Hypothalamus (tissue), 51 donors: ENCODE measurements at regions not wholly inside any gene's neighbourhood (a gene's known extent, or its start where the extent isn't known, plus 50 kb on each side); places are given as distances from the start of the nearest gene placed in this dataset.

Source experiments
- DNase-seq, 51 donors: peaks; one replicate each; lab custom pipeline; 2025; lab: John Stamatoyannopoulos, UW

DNA sequence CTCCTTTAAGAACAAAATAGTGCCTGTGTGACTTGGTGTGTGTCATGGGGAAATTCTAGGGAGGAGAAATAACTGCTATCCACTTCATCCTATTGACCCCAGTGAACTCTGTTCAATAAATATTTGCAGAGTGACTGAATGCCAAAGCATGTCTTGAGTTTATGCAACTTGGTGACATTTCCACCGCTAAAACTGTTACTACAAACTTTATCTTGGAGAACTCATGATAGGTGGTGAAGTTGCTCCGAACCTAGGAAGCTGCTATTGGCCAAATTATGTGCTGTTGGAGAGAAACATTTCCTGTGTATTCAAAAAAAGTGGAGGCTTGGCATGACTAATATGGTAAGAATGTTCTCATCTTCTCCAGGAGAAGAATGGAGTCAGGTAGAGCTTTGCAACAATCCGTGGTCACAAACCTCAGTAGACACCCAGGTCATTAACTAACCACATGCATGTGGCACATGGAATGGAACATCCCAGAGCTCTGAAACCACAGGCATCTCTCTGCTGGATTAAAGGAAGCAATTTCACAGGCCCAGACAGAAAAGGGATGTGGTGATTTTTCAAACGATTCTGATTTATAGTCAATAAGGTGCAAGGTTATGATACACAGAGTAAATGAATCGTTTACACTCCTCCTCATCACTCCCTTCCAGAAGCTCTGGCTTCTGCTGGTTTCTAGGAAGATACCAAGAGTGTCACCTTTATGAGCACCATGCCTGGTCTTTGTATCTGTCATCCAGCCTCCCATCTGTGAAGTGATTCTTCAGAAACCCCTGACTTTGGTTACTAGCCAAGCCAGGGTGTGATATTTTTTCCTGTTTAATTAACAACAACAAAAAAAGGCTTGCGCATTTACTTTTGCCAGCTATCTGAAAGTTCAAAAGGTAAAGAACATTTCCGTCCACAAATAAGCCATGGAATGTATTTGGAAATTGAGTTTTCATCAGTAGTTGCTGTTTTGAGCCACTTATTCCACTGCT is 361.1 kb downstream of the TGFB2 start:
- no peak for DNase-seq

DNA sequence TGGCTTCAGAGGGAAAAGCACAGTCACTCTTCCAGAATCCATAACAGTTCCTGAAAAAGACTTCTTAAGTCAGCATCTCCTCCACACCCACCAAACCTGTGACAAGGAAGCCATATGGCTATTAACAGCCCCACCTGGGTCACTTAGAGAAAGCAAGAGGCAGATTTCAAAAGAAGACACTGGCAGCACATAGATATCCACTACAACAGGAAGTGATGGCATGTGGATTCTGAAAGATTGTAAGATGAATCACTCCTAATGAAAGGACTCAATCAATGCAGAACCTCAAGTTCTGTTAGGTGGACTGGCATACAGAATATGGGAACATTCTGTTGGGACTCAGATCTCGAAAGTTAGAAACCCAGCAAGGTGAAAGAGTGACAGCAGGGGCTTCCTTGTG is 365.9 kb downstream of the TGFB2 start:
- no peak for DNase-seq

- DNase-seq = no peak
Observed at GRCh38 chr1:218711884-218712674, 366.9 kb downstream of the TGFB2 start.

DNA sequence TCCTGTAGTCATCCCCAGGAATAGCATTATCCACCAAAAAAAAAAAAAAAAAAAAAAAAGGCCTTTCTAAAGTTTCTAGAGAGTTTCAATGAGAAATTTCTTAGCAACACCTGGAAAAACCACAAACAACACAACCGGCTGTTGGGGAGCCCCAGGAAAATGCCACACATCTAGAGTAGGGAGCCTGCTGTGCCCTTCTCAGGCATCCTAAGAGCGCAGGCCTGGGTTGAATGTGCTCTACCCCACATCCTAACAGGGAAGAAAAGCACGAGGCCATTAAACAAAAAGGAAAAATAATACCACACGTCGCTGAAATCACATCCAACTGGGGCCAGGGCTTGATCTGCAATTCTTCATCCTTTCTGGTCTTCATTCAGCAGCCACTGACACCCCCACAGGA is 367.5 kb downstream of the TGFB2 start:
- no peak for DNase-seq

DNA sequence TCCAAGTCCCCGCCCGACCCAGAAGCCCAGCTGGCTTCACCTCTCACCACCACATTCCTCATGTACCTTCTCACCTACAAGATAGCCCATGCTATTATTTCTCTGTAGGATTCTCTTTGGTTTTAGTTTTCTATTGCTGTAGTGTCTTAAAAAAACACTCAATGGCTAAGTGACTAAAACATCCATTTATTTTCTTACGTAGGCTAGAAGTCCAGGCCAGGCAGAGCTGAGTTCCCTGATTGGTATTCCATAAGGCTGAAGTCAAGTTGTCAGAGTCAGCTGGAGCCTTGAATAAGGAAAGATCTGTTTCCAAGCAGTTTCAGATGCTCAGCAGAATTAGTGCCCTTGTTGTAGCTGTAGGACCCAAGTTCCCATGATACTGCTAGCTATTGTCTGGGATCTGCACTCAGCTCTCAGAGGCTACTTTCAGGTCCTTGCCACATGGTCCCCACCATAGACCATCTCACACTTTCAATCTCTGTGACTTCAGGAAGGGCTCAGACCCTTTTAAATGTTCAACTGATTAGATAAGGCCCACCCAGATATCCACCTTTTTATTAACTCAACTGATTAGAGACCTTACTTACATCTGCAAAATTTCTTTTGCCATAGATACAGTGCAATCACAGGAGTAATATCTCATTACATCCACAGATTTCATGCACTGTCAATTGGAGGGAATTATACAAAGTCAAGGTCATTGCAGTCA is 371.0 kb downstream of the TGFB2 start:
- no peak for DNase-seq

DNA sequence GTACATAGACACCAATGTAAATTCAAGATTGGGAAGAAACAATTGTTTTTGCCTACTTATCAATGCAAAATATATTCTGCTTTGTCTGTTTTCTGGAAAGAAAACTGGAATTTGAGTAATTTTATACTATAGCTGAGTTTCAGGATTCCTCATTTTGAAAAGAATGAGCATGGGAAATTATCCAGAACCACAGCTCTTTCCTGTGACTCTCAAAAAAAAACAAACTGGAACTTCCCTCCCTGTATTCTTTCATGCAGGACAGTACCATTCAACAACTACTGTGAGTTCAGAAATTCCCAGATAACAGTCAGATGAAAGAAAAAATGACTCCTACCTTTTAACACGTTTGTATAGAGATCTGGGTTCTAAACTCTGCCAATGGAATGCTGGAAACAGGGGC is 372.4 kb downstream of the TGFB2 start:
- DNase-seq = no peak

DNA sequence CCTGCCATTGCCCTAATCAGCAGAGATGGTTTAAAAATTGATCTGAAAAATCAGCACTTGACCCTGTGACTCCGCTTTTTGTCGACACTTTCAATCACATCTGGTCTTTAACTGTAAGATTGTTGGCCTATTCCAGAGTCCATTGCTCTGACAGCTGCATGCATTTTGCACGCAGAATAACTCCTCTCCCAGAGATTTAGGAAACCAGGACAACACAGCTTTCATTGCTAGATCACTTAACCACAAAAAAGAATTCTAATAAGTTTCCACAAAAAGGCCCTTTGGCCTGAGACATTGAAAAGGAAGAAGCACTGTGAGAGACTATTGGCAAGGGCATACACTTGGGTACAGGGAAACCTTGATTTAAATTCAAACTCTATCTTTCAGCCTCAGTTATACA is 373.1 kb downstream of the TGFB2 start:
- DNase-seq = no peak

- no peak for DNase-seq
Observed at GRCh38 chr1:218718977-218719376, 373.8 kb downstream of the TGFB2 start.

- no peak for DNase-seq
Observed at GRCh38 chr1:218728898-218729565, 383.9 kb downstream of the TGFB2 start.

DNA sequence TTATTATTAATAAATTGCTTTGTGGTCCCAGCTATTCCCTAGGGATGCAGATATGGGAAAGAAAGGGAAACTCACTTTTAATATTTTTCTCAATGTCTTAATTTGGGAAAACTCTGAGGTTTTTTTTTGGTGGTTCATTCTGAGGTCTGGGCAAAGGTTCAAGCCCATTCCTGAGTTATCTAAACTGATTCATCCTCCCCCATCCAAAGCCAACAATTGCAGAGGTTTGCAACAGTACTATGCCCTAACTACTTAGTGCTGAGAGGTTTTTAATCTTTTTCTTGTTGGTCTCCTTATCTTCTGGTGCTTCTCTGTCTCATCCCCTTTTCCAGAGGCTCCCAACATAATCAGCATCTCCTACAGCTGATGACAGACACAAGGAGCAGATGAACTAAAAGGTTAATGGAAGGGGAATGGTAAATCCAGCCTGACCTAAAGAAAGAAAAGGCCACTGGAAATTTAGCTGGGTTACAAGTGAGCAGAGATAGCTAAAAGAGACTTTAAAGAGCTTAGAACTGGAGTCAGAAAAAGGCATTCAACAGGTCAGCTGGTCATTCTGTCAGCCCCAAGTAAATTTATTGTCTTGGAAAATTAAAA is 390.4 kb downstream of the TGFB2 start:
- no peak for DNase-seq

GRCh38 chr1:218739426-218739825 is 394.3 kb downstream of the TGFB2 start:
- DNase-seq = no peak

DNA sequence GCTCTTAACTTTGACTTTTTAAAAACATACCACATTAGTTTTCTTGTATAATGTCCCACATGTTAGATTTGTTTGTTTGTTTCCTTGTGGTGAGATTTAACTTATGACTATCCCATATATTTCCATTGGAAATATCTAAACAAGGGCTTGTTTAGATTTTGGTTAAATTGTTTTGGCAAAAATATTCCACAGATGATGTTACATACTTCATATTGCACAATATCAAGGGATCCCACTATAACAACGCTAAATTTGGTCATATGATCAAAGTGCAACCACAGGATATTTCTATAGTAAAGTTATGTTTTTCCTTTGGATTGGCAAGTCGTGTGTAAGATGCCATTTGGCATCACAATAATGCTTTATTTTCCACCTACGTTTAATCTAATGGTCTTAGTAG is 396.7 kb downstream of the TGFB2 start:
- no peak for DNase-seq

DNA sequence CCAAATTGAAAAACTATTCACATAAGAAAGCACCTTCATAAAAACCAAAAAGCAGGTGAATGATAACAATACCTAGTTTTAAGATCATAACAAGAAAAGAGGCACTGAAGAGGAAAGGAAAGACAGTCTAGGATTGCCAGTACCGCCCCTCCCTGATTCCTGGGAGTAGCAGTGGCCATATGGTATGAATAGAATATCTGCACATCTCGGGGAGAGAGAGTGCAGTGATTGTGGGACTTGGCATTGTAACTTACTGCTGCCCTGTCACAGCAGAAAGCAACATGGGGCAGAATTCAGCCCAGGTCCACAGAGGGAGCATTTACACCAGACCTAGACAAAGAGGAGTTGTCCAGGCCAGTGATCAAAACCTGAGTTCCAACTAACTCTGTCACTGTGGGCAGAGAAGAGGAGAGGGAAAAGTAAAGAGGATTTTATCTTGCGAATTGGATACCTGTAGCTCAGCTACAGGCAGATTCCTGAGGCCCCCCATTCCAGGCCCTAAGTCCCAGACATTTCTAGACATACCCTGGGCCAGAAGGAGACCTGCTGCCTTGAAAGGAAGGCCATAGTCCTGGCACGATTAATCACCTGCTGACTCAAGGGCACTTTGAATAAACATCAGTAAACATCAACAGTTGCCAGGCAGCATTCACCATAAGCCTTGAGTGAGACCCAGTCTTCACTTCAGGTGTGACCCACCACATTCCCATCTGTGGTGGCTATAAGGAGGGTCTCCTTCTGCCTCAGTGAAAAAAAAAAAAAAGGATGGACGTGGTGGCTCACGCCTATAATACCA is 397.5 kb downstream of the TGFB2 start:
- DNase-seq = no peak

DNA sequence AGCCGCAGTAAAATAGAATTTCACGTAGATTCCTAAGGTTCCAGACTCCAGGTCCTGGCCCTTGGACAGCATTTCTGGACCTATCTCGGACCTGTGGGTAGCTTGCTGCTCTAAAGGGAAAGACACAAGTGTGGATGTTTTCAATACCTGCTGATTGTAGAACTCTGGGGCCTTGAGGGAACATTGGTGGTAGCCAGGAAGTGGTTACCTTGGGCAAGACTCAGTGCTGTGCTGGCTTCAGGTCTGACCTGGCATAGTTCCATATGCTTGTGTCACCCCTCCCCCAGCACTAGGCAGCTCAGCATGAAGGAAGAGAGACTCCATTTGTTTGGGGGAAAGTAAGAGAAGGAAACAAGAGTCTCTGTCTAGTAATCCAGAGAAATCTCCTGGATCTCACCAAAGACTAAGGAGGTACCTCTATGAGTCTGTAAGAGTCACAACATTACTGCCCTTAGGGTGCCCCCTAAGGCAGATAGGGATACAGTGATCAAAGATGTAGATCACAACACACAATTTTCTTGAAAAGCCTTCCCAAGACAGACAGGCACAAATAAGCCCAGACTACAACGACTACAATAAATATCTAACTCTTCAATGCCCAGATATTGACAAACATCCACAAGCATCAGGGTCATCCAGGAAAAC is 398.8 kb downstream of the TGFB2 start:
- DNase-seq = no peak

GRCh38 chr1:218748071-218748470 is 402.9 kb downstream of the TGFB2 start:
- no peak for DNase-seq

DNA sequence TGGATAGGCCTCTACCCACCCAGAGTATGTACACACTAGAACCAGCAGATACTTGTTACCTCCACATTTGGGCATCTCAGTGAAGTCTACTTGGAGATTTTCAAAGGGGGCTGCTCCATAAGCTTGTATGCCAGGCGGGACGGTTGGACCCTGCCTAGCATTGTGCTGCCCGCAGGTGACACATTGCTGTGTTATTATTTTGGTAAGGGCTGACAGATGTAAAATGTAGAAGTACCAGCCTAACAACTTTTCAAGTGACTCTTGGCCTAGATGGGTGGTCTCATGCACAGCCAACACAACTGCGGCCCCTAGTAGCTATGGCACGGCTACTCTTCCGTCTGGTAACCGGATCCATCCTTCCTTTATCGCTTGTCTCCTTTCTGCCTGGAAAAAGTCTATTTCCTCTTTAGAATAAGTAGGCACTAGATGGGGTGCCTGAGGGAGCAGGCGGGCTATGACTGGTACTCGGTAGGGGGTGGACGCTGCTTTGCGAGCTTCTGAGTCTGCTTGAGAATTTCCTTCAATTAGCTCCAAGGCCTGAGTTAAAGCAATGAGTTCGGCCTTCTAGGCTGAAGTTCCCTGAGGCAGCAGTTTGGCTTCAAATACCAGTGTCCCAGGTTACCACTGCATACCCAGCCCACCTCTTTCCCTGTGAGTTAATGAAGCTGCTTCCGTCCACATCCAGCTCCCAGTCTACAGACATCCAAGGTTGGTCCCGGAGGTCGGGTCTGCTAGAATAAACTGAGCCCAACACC is 405.3 kb downstream of the TGFB2 start:
- DNase-seq = no peak

- no peak for DNase-seq
Observed at GRCh38 chr1:218751208-218751948, 406.2 kb downstream of the TGFB2 start.
